ENCODE measurements at regions not wholly inside any gene's neighbourhood (a gene's known extent, or its start where the extent isn't known, plus 50 kb on each side); places are given as distances from the start of the nearest gene placed in this dataset.

- no peak overlapping the region for H3K23ac ChIP-seq (ENCODE audit: low read depth, low read length)
- no peak overlapping the region for H3K4me2 ChIP-seq (ENCODE audit: low read depth, low read length)
- no peak overlapping the region for H3K56ac ChIP-seq (ENCODE audit: extremely low read depth, insufficient read depth, low read length)
- H2BK20ac ChIP-seq (ENCODE audit: low read depth, low read length), result no peak overlapping the region
- H2AK5ac ChIP-seq (ENCODE audit: low read depth, low read length), result no peak overlapping the region
- TF ChIP-seq ELK1 (IDR thresholded peaks at IDR 0.05; ENCODE audit: borderline replicate concordance, low read depth, low read length), result no peak
- TF ChIP-seq FOS (IDR thresholded peaks at IDR 0.05; ENCODE audit: low read depth, low read length), result no peak
- no peak for TF ChIP-seq RCOR1 (IDR thresholded peaks at IDR 0.05; ENCODE audit: insufficient replicate concordance, low read length)
- no peak for TF ChIP-seq CTCF (conservative IDR thresholded peaks at IDR 0.05; ENCODE audit: low read depth, low read length)
- TF ChIP-seq BHLHE40 (IDR thresholded peaks at IDR 0.05; ENCODE audit: low read depth, low read length), result no peak
- no peak for TF ChIP-seq MXI1 (IDR thresholded peaks at IDR 0.05; ENCODE audit: borderline replicate concordance, low read depth, low read length)
- no peak for TF ChIP-seq CEBPB (IDR thresholded peaks at IDR 0.05; ENCODE audit: low read depth, low read length)
- no peak for TF ChIP-seq RAD21 (IDR thresholded peaks at IDR 0.05; ENCODE audit: low read length)
- WGBS, 2 experiments (ENCODE audit: extremely low coverage in 2 of 2, insufficient read length in 1 of 2), result no CpG with 5 or more reads among the region's 1 CpG
- no peaks in the 10 kb centered on the region for H3K4me1 ChIP-seq (ENCODE audit: control insufficient read depth, insufficient read depth, low read length)
- H3K79me1 ChIP-seq (ENCODE audit: low read depth in 1 of 2, low read length in 2 of 2), result no peaks in the 10 kb centered on the region
- no peak overlapping the region for H2AFZ ChIP-seq (replicated peaks; ENCODE audit: low read length, poor library complexity)
- H3K4ac ChIP-seq (ENCODE audit: low read depth, low read length), result no peak overlapping the region
- H4K91ac ChIP-seq (ENCODE audit: insufficient read depth, low read depth, low read length), result no peak overlapping the region
- H3K27me3 ChIP-seq (ENCODE audit: control insufficient read depth, insufficient read depth, low read length), result no peaks in the 10 kb centered on the region
- H3K36me3 ChIP-seq (ENCODE audit: control insufficient read depth, insufficient read depth, low read length), result no peaks in the 10 kb centered on the region
- no peak overlapping the region for H3K14ac ChIP-seq (replicated peaks; ENCODE audit: low read depth, low read length)
- no peak for DNase-seq
- no peak overlapping the region for H4K5ac ChIP-seq (ENCODE audit: low read depth, low read length)
- no peaks in the 10 kb centered on the region for H3K9me1 ChIP-seq (ENCODE audit: insufficient read depth, low read length)
- H4K8ac ChIP-seq (ENCODE audit: low read depth in 2 of 2, low read length in 2 of 2), result no peak overlapping the region
- ATAC-seq (ENCODE audit: low read depth), result no peak
- CTCF ChIA-PET, result no interaction called here
- BruUV-seq (replicated peaks), result no TSS peak
- H3K27ac ChIP-seq (ENCODE audit: insufficient read depth, low read length), result no peak overlapping the region
- H2BK120ac ChIP-seq (ENCODE audit: low read depth, low read length), result no peak overlapping the region
- no peak overlapping the region for H3K4me3 ChIP-seq (ENCODE audit: insufficient read depth, low read depth, low read length)
- POLR2A ChIA-PET (ENCODE audit: unreplicated experiment), result no interaction called here
- H3K18ac ChIP-seq (ENCODE audit: low read depth, low read length), result no peak overlapping the region
- H3K9ac ChIP-seq (ENCODE audit: low read depth, low read length), result no peak overlapping the region
- dilution Hi-C loops (cut with HindIII; ENCODE audit: low sequenced_read_pairs, unreplicated experiment), result no loop called here
- no peaks in the 10 kb centered on the region for H4K20me1 ChIP-seq (ENCODE audit: insufficient read depth, low read length)
- H2AK9ac ChIP-seq (replicated peaks; ENCODE audit: low read depth, low read length, poor library complexity), result no peak overlapping the region
- intact Hi-C loops (cut with micrococcal nuclease), result no loop called here
- H2BK15ac ChIP-seq (ENCODE audit: low read depth, low read length), result no peak overlapping the region
- no peaks in the 10 kb centered on the region for H3K9me3 ChIP-seq (ENCODE audit: control insufficient read depth, insufficient read depth, low read length)
- H2BK5ac ChIP-seq (ENCODE audit: low read depth, low read length, poor library complexity, severe bottlenecking), result no peak overlapping the region
- in situ Hi-C loops (cut with MboI; ENCODE audit: low sequenced_read_pairs), result no loop called here
These were observed 472.4 kb downstream of the SH2D1A start for GRCh38 chrX:124818764-124819163.
